Fibroblast of lung (primary cell): ENCODE measurements at regions not wholly inside any gene's neighbourhood (a gene's known extent, or its start where the extent isn't known, plus 50 kb on each side); places are given as distances from the start of the nearest gene placed in this dataset.

ENCODE experiments used
- DNase-seq, 2 donors: peaks; one replicate each; pipeline versions ENCODE4 v3.0.0 to v3.0.0-alpha.2; 2010; ENCODE audit warnings: low read depth in 2 of 2
- H2AFZ ChIP-seq: 2 replicates; pipeline ENCODE4 v1.5.1; 2012; ENCODE audit warnings: low read length, control low read depth, inconsistent platforms
- H3K27ac ChIP-seq: 2 replicates; pipeline ENCODE4 v1.5.1; 2011; ENCODE audit warnings: low read length, control low read depth; ENCODE audit not compliant: insufficient read depth
- H3K27me3 ChIP-seq: 2 replicates; pipeline ENCODE4 v1.5.1; 2011; ENCODE audit warnings: mild to moderate bottlenecking, low read length; ENCODE audit not compliant: control insufficient read depth, insufficient read depth
- H3K36me3 ChIP-seq: 2 replicates; pipeline ENCODE4 v1.5.1; 2011; ENCODE audit warnings: low read length; ENCODE audit not compliant: control insufficient read depth, insufficient read depth
- H3K4me1 ChIP-seq: 2 replicates; pipeline ENCODE4 v1.5.1; 2011; ENCODE audit warnings: low read length; ENCODE audit not compliant: control insufficient read depth, insufficient read depth; ENCODE audit errors: extremely low read depth
- H3K4me2 ChIP-seq: 2 replicates; pipeline ENCODE4 v1.5.1; 2011; ENCODE audit warnings: low read length, control low read depth; ENCODE audit not compliant: insufficient read depth; ENCODE audit errors: extremely low read depth
- H3K4me3 ChIP-seq, 4 experiments: fragments of 200-600 bp in 1 of 4; sonication (generic) in 1 of 4; replicated peaks in 1 of 4; 2 replicates each; pipeline ENCODE4 v1.5.1; 2011 to 2016; ENCODE audit warnings: low read length in 4 of 4, low read depth in 3 of 4, mild to moderate bottlenecking in 3 of 4, control low read depth in 2 of 4, inconsistent platforms in 1 of 4, mixed read lengths in 1 of 4; ENCODE audit not compliant: insufficient read depth in 1 of 4; ENCODE audit errors: control extremely low read depth in 1 of 4
- H3K79me2 ChIP-seq: 2 replicates; pipeline ENCODE4 v1.5.1; 2012; ENCODE audit warnings: mild to moderate bottlenecking, low read length, inconsistent platforms; ENCODE audit not compliant: control insufficient read depth, insufficient read depth
- H3K9ac ChIP-seq: 2 replicates; pipeline ENCODE4 v1.5.1; 2011; ENCODE audit warnings: mild to moderate bottlenecking, low read length, control low read depth; ENCODE audit not compliant: insufficient read depth
- H3K9me3 ChIP-seq: 2 replicates; pipeline ENCODE4 v1.5.1; 2012; ENCODE audit warnings: low read depth, low read length; ENCODE audit not compliant: control insufficient read depth, insufficient read depth
- H4K20me1 ChIP-seq: 2 replicates; pipeline ENCODE4 v1.5.1; 2011; ENCODE audit warnings: low read length; ENCODE audit not compliant: control insufficient read depth, insufficient read depth; ENCODE audit errors: extremely low read depth
- EZH2 ChIP-seq: IDR thresholded peaks from 2 replicates; pipeline ENCODE4 v1.5.1; 2012; ENCODE audit warnings: low read length, control low read depth, mild to moderate bottlenecking; ENCODE audit errors: missing control alignments
- TF ChIP-seq, protein P1 (sequence below), 2 donors: IDR thresholded peaks in 1 of 2; conservative IDR thresholded peaks in 1 of 2; 1 replicate in 1 of 2; 2 replicates in 1 of 2; pipeline ENCODE4 v1.5.1; 2011 to 2012; ENCODE audit warnings: low read length in 2 of 2, control low read depth in 1 of 2, inconsistent platforms in 1 of 2, low read depth in 1 of 2, mild to moderate bottlenecking in 1 of 2

DNA sequence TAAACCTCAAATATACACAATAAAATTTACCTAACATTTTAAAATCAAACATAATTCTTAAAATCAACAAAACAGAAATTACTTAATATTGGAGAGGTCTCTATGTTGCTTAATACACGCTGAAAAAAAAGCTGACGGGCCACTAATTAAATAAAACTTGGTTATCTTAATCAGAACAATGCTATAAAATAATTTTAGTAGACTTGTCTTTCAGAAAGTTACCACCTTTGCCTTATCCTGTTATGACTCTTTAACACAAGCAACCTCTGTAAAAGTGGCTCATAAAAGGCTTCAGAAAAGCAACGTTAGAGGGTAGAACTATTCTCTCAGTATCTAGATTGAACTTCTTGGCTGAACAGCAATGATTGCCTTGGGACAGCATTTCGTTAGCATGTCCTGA is 251.0 kb upstream of the RIOK2 start:
- Histone ChIP-seq H3K9ac (no peak overlapping the region), H3K4me2 (no peak overlapping the region), H3K27me3 (no peaks in the 10 kb centered on the region), H3K4me1 (no peaks in the 10 kb centered on the region), H3K9me3 (no peaks in the 10 kb centered on the region), H3K36me3 (no peaks in the 10 kb centered on the region), H2AFZ (no peak overlapping the region), H3K79me2 (no peaks in the 10 kb centered on the region), H4K20me1 (no peaks in the 10 kb centered on the region), H3K27ac (no peak overlapping the region), H3K4me3 (no peak overlapping the region)
- TF ChIP-seq EZH2: no peak
- TF ChIP-seq, protein P1, sequence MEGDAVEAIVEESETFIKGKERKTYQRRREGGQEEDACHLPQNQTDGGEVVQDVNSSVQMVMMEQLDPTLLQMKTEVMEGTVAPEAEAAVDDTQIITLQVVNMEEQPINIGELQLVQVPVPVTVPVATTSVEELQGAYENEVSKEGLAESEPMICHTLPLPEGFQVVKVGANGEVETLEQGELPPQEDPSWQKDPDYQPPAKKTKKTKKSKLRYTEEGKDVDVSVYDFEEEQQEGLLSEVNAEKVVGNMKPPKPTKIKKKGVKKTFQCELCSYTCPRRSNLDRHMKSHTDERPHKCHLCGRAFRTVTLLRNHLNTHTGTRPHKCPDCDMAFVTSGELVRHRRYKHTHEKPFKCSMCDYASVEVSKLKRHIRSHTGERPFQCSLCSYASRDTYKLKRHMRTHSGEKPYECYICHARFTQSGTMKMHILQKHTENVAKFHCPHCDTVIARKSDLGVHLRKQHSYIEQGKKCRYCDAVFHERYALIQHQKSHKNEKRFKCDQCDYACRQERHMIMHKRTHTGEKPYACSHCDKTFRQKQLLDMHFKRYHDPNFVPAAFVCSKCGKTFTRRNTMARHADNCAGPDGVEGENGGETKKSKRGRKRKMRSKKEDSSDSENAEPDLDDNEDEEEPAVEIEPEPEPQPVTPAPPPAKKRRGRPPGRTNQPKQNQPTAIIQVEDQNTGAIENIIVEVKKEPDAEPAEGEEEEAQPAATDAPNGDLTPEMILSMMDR (conservative IDR thresholded peaks at IDR 0.05 in 1 of 2, IDR thresholded peaks at IDR 0.05 in 1 of 2; ENCODE audit: low read depth in 1 of 2, low read length in 2 of 2): no peak
- no peak for DNase-seq

DNA sequence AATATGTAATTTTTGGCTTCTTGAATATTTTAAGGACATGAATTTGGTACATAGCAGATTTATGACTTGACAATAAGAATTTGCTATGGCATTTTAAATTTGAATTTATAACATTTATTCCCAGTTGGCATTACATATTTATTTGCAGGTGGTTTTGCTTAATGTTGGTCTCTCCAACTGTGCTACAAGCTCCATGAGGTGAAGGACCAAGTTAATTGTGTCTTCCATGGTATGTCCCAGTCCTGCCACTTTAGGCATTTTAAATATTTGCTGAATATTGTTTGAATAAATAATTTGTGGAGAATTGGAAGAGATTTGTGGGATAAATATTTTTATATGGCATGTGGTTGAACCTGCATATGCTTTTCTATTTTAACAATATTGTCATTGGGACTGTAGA is 253.4 kb upstream of the RIOK2 start:
- no peak overlapping the region for H3K27ac ChIP-seq
- H3K4me1 ChIP-seq: no peaks in the 10 kb centered on the region
- TF ChIP-seq EZH2: no peak
- TF ChIP-seq, protein P1 (conservative IDR thresholded peaks at IDR 0.05 in 1 of 2, IDR thresholded peaks at IDR 0.05 in 1 of 2; ENCODE audit: low read depth in 1 of 2, low read length in 2 of 2): no peak
- H3K27me3 ChIP-seq: no peaks in the 10 kb centered on the region
- no peaks in the 10 kb centered on the region for H3K36me3 ChIP-seq
- no peak overlapping the region for H3K4me2 ChIP-seq
- H3K9ac ChIP-seq: no peak overlapping the region
- no peaks in the 10 kb centered on the region for H3K79me2 ChIP-seq
- no peak overlapping the region for H3K4me3 ChIP-seq
- no peaks in the 10 kb centered on the region for H4K20me1 ChIP-seq
- no peak for DNase-seq
- no peaks in the 10 kb centered on the region for H3K9me3 ChIP-seq
- no peak overlapping the region for H2AFZ ChIP-seq

DNA sequence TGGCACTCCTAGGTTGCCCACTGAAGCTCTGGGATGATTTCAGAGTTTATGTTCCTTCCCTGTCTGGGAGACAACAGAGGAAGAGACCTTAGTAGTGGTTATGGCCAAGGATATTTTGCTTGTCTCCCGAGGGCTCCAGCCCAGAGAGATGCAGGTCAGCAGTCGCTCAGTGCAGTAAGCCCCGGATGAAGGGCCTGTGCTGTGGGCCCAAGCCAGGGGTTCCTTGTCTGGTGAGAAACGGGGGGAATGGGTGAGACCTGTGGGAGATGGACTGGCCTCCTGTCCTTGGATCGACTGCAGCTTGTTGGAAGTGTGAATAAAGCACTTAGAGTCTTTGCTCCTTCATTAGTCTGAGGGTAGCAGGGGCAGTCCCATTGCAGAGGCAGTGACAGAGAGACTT is 260.7 kb upstream of the RIOK2 start:
- Histone ChIP-seq H3K27ac (no peak overlapping the region), H2AFZ (no peak overlapping the region), H3K79me2 (no peaks in the 10 kb centered on the region)

More for the DNA sequence above, 260.7 kb upstream of the RIOK2 start:
- TF ChIP-seq, protein P1 (conservative IDR thresholded peaks at IDR 0.05 in 1 of 2, IDR thresholded peaks at IDR 0.05 in 1 of 2; ENCODE audit: low read depth in 1 of 2, low read length in 2 of 2): no peak
- no peak for TF ChIP-seq EZH2
- Histone ChIP-seq H3K9ac (no peak overlapping the region), H3K4me2 (no peak overlapping the region), H3K27me3 (no peaks in the 10 kb centered on the region), H3K36me3 (no peaks in the 10 kb centered on the region), H3K9me3 (no peaks in the 10 kb centered on the region), H4K20me1 (no peaks in the 10 kb centered on the region), H3K4me1 (no peaks in the 10 kb centered on the region), H3K4me3 (no peak overlapping the region)
- DNase-seq: no peak
